ENCODE measurements at regions not wholly inside any gene's neighbourhood (a gene's known extent, or its start where the extent isn't known, plus 50 kb on each side); places are given as distances from the start of the nearest gene placed in this dataset.

- no peak overlapping the region for H3K4me3 ChIP-seq
- peak in 2 of 6 donors; percentile 26 to 32 for DNase-seq
- H3K27ac ChIP-seq = no peak overlapping the region
- FAIRE-seq = no peak
- TF ChIP-seq CTCF (IDR thresholded peaks at IDR 0.05) = no peak
- 73 to 79% methylated on average over 18 of the region's 18 CpGs for WGBS, 2 donors
- H3K9me3 ChIP-seq = no peaks in the 10 kb centered on the region
- no peaks in the 10 kb centered on the region for H3K27me3 ChIP-seq
- intact Hi-C loops (cut with DNase I) = no loop called here
- H3K4me1 ChIP-seq = no peaks in the 10 kb centered on the region
- no peaks in the 10 kb centered on the region for H3K36me3 ChIP-seq
- no peak for ATAC-seq
Measured at GRCh38 chr2:239769554-239770245, 255.4 kb downstream of the NDUFA10 start.

DNA sequence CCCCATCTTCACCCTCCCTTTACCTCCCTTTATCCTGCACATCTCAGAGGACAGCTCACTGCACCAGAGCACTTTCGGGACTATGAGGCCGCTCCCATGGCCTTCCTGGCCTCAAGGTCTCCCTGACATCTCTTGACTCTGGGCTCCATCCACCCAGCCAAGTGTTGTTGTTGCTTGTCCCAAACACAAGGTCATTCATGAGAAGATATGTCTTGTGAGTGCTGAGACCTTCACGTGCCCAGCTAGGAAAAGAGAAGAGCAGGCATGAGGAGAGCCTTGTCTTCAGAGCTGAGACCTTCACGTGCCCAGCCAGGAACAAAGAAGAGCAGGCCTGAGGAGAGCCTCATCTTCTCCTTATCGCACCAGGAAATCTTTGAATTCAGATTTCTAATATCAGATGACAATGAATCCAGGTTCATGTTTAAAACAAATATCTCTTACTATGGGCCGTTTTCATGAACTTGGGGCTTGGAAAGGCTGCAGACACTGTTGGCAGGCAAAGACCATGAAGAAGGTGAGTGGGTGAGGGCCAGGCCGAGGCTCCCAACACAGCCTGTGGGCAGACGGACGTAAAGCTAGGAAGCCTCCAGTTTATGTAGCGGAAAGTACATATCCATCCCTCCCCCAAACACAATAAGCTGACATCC lies 256.1 kb downstream of the NDUFA10 start:
- ATAC-seq (no peak), DNase-seq (no peak), FAIRE-seq (no peak)
- no peak overlapping the region for H3K27ac ChIP-seq
- intact Hi-C loops (cut with DNase I) = no loop called here
- no peaks in the 10 kb centered on the region for H3K9me3 ChIP-seq
- H3K4me1 ChIP-seq = no peaks in the 10 kb centered on the region
- TF ChIP-seq CTCF (IDR thresholded peaks at IDR 0.05) = no peak
- H3K36me3 ChIP-seq = no peaks in the 10 kb centered on the region
- WGBS, 2 donors = 65 to 76% methylated on average over 10 of the region's 10 CpGs
- H3K4me3 ChIP-seq = no peak overlapping the region
- H3K27me3 ChIP-seq = no peaks in the 10 kb centered on the region

DNA sequence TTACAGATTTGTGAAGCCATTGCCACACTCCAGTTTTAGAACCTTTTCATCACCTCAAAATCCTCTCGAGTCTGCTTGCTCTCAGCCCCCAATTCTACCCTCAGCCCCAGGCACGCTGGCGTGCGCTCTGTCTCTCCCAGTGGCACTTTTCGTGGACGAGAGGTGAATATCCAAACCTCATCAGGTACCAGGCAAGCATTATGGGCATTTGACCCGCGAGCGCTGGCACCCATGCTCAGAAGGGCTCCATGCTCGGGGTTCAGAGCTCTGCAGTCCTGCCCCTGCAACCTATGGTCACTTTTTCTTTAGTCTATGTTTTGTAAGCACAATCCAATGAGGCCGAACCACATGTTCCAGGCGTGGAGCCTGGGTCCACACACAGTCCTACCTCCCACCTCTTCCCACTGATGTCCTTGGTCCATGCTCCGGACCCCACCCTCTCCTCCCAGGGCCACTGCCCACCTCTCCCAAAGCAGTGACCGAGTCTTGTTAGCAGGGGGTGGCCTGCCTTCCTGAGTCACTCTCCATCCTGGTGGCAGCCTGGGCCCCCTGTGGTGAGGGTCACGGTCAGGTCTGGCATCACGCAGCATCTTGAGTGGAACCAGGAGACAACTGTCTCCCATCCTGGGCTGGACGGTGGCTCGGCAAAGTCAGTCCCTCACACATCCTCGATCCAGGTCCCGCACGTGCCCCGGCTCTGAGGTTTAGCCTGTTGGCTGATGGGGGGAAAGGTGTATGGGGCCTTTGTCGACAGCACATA lies 256.9 kb downstream of the NDUFA10 start:
- intact Hi-C loops (cut with DNase I) = no loop called here
- Histone ChIP-seq H3K9me3 (no peaks in the 10 kb centered on the region), H3K4me3 (no peak overlapping the region), H3K36me3 (no peaks in the 10 kb centered on the region), H3K27ac (no peak overlapping the region), H3K27me3 (no peaks in the 10 kb centered on the region), H3K4me1 (no peaks in the 10 kb centered on the region)
- no peak for ATAC-seq
- WGBS, 2 donors = 78 to 84% methylated on average over 23 of the region's 23 CpGs
- peak in 1 of 6 donors; percentile 35 for DNase-seq
- no peak for FAIRE-seq
- no peak for TF ChIP-seq CTCF (IDR thresholded peaks at IDR 0.05)

- Histone ChIP-seq H3K9me3 (no peaks in the 10 kb centered on the region), H3K4me1 (no peaks in the 10 kb centered on the region), H3K4me3 (no peak overlapping the region), H3K36me3 (no peaks in the 10 kb centered on the region), H3K27ac (no peak overlapping the region), H3K27me3 (no peaks in the 10 kb centered on the region)
- 63 to 70% methylated on average over 26 of the region's 26 CpGs for WGBS, 2 donors
- DNase-seq = peak in 1 of 6 donors; percentile 47
- no peak for ATAC-seq
- no peak for FAIRE-seq
- intact Hi-C loops (cut with DNase I) = no loop called here
- TF ChIP-seq CTCF (IDR thresholded peaks at IDR 0.05) = no peak
Measured at GRCh38 chr2:239767021-239767905, 257.9 kb downstream of the NDUFA10 start.

Data from pancreas (tissue), 10 donors.